ENCODE measurements at regions not wholly inside any gene's neighbourhood (a gene's known extent, or its start where the extent isn't known, plus 50 kb on each side); places are given as distances from the start of the nearest gene placed in this dataset.

DNA sequence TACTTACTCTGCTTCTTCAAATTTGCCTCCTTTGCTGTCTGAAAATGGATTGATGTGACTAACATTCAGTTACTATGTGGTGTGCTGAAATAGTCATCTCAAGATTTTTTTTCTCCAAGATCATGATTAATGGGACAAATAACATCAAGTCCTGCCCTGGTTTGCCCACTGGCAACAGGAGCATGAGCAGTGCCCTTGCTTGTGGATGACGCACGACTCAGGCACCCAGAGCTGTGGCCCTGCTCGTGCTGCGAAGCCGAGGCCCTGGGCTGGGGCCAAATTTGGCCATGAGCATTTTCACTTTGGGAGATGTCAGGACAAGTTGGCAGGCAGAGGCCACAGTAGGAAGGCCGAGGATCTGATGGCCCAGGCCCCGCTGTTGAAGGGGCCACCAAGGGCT is 239.8 kb upstream of the IGFBP3 start:
- intact Hi-C loops (cut with DNase I; ENCODE audit: low total_unique reads), result no loop called here
- 83 to 91% methylated on average over 7 of the region's 7 CpGs for WGBS, 2 donors
- TF ChIP-seq, protein P1, sequence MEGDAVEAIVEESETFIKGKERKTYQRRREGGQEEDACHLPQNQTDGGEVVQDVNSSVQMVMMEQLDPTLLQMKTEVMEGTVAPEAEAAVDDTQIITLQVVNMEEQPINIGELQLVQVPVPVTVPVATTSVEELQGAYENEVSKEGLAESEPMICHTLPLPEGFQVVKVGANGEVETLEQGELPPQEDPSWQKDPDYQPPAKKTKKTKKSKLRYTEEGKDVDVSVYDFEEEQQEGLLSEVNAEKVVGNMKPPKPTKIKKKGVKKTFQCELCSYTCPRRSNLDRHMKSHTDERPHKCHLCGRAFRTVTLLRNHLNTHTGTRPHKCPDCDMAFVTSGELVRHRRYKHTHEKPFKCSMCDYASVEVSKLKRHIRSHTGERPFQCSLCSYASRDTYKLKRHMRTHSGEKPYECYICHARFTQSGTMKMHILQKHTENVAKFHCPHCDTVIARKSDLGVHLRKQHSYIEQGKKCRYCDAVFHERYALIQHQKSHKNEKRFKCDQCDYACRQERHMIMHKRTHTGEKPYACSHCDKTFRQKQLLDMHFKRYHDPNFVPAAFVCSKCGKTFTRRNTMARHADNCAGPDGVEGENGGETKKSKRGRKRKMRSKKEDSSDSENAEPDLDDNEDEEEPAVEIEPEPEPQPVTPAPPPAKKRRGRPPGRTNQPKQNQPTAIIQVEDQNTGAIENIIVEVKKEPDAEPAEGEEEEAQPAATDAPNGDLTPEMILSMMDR (IDR thresholded peaks at IDR 0.05), result no peak
- TF ChIP-seq POLR2A (IDR thresholded peaks at IDR 0.05), result no peak
- no peak overlapping the region for H3K4me3 ChIP-seq (ENCODE audit: low read depth, poor library complexity, severe bottlenecking)
- DNase-seq (ENCODE audit: low spot score in 2 of 2), result no peak

DNA sequence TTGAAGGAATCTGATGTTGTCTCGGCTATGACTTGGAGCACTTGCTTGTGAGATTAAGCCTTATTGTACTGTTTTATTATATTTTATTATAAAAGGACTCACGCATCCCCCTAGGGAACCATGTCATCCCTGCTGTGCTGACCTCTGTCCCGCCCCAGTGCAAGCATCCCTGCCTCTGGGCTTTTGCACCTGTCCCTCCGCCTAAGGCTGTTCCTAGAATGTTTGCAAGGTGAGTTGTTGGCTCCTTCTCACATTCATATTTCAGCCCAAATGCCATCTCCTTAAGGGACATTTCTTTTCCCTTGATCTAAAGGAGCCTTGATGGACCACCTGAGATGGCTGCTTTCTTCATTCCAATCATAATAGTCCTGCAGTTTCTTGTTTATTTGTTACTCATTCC is 236.9 kb upstream of the IGFBP3 start:
- H3K4me3 ChIP-seq (ENCODE audit: low read depth, poor library complexity, severe bottlenecking), result no peak overlapping the region
- intact Hi-C loops (cut with DNase I; ENCODE audit: low total_unique reads), result no loop called here
- TF ChIP-seq, protein P1 (IDR thresholded peaks at IDR 0.05), result no peak
- TF ChIP-seq POLR2A (IDR thresholded peaks at IDR 0.05), result no peak
- no peak for DNase-seq (ENCODE audit: low spot score in 2 of 2)
- WGBS, 2 donors, result 81 to 89% methylated on average over 4 of the region's 4 CpGs

DNA sequence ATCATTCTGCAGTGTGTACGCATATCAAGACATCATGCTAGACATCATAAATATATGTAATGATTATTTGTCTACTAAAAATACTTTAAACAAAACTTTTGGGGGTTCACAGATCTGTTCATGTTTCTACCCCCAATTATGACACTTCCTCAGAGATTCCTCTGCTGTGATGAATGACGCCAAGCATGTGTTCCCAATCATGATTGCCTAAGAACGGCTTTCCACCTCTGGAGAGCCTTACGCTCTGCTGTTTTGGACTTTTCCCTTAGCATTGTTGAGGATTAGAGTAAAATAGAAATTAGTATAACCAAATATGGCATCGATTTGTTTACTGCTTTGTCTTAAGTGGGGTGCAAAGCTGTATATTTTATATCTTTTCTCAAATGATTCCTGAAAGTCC is 236.3 kb upstream of the IGFBP3 start:
- no peak for DNase-seq (ENCODE audit: low spot score in 2 of 2)
- 77 to 82% methylated on average over 5 of the region's 5 CpGs for WGBS, 2 donors
- TF ChIP-seq POLR2A (IDR thresholded peaks at IDR 0.05), result no peak
- TF ChIP-seq, protein P1 (IDR thresholded peaks at IDR 0.05), result no peak
- intact Hi-C loops (cut with DNase I; ENCODE audit: low total_unique reads), result no loop called here
- H3K4me3 ChIP-seq (ENCODE audit: low read depth, poor library complexity, severe bottlenecking), result no peak overlapping the region

DNA sequence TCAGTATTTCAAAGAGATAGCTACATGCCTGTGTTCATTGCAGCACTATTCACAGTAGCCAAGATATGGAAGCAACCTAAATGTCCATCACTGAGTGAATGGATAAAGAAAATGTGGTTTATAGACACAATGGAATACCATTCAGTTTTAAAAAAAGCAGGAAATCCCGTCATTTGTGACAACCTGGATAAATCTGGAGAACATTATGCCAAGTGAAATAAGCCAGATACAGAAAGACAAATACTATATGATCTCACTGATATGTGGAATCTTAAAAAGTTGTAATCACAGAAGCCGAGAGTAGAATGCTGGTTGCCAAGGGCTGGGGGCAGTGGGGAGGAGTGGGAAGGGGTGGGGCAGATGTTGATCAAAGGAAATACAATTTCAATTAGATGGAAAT is 235.8 kb upstream of the IGFBP3 start:
- no peak for DNase-seq (ENCODE audit: low spot score in 2 of 2)
- WGBS, 2 donors, result 60 to 66% methylated on average over 2 of the region's 2 CpGs
- no peak overlapping the region for H3K4me3 ChIP-seq (ENCODE audit: low read depth, poor library complexity, severe bottlenecking)
- intact Hi-C loops (cut with DNase I; ENCODE audit: low total_unique reads), result no loop called here
- TF ChIP-seq POLR2A (IDR thresholded peaks at IDR 0.05), result no peak
- TF ChIP-seq, protein P1 (IDR thresholded peaks at IDR 0.05), result no peak

DNA sequence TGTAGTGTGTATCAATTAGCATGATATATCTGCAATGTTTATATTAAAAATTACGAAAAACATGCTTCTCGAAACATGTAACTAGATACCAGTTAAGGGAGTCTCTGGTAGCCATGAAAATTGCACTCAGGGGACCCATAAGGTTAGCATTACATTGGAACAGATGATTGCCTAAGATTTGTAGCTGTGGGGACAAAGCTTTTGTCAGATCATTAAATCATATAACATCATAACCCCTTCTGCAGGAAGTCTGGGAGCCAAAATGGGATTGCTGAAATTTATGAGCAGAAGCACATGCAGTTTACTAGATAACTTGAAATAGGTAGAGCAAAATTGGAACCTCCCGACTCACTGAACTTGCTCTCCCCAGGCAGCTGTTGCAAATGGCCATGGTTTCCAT is 235.0 kb upstream of the IGFBP3 start:
- 60 to 72% methylated on average over 3 of the region's 3 CpGs for WGBS, 2 donors
- no peak for DNase-seq (ENCODE audit: low spot score in 2 of 2)

DNA sequence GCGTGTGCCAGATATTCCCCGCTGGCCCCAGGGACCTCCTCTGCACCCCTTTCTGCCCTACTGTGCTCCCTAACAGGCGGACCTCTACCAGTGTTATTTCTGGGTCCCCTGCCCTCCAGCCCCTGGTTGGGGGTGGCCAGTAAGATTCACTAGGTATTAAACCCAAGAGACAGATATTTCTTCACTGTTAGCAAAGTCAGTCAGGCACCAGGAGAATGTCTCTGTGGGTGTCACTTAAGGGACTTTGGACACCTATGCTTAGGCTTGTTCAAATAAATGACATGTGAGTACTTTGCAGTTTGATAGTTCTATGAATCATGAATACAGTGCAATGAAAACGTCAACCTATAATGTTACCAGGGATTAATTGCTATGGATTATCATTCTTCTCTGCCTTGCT is 234.3 kb upstream of the IGFBP3 start:
- WGBS, 2 donors, result 87 to 91% methylated on average over 4 of the region's 4 CpGs
- DNase-seq (ENCODE audit: low spot score in 2 of 2), result no peak
- intact Hi-C loops (cut with DNase I; ENCODE audit: low total_unique reads), result no loop called here
- no peak overlapping the region for H3K4me3 ChIP-seq (ENCODE audit: low read depth, poor library complexity, severe bottlenecking)
- TF ChIP-seq POLR2A (IDR thresholded peaks at IDR 0.05), result no peak
- TF ChIP-seq, protein P1 (IDR thresholded peaks at IDR 0.05), result no peak

More for the DNA sequence above, 235.0 kb upstream of the IGFBP3 start:
- intact Hi-C loops (cut with DNase I; ENCODE audit: low total_unique reads), result no loop called here
- H3K4me3 ChIP-seq (ENCODE audit: low read depth, poor library complexity, severe bottlenecking), result no peak overlapping the region
- TF ChIP-seq, protein P1 (IDR thresholded peaks at IDR 0.05), result no peak
- no peak for TF ChIP-seq POLR2A (IDR thresholded peaks at IDR 0.05)
